Peyer's patch (tissue), 4 donors: ENCODE measurements at regions not wholly inside any gene's neighbourhood (a gene's known extent, or its start where the extent isn't known, plus 50 kb on each side); places are given as distances from the start of the nearest gene placed in this dataset.

ENCODE experiments used
- CTCF ChIP-seq, 6 experiments: fragments of 450-650 bp in 4 of 6; fragments of 200-600 bp in 2 of 6; sonication (generic) in 1 of 6; IDR thresholded peaks; one replicate each; pipeline ENCODE4 v1.5.1; 2017 to 2019; ENCODE audit warnings: antibody characterized with exemption in 6 of 6, mild to moderate bottlenecking in 3 of 6, moderate library complexity in 1 of 6
- POLR2A ChIP-seq, 2 donors: fragments of 450-650 bp; IDR thresholded peaks; one replicate each; pipeline ENCODE4 v1.5.1; 2017; ENCODE audit warnings: antibody characterized with exemption in 2 of 2, mild to moderate bottlenecking in 2 of 2, moderate library complexity in 2 of 2

- TF ChIP-seq CTCF (IDR thresholded peaks at IDR 0.05) (no peak), POLR2A (IDR thresholded peaks at IDR 0.05) (no peak)
Observed at GRCh38 chr12:13713556-13714410, 267.6 kb downstream of the GRIN2B start.
